GM19025 (cell line): ENCODE measurements at regions not wholly inside any gene's neighbourhood (a gene's known extent, or its start where the extent isn't known, plus 50 kb on each side); places are given as distances from the start of the nearest gene placed in this dataset.

Experiments used
- ATAC-seq: cut with Tn5 transposase; IDR thresholded peaks from one replicate; pipeline ENCODE4 v1.9.1; 2021; ENCODE audit warnings: mild to moderate bottlenecking, low read depth, moderate library complexity; ENCODE audit not compliant: unreplicated experiment

GRCh38 chr3:459311-459670 lies 262.7 kb downstream of the CHL1 start:
- ATAC-seq: no peak

- no peak for ATAC-seq
Observed at GRCh38 chr3:461006-461405, 264.4 kb downstream of the CHL1 start.

- ATAC-seq: no peak
Observed at GRCh38 chr3:462851-463250, 266.3 kb downstream of the CHL1 start.

GRCh38 chr3:463252-464192 lies 267.0 kb downstream of the CHL1 start:
- ATAC-seq: peak; percentile 98

GRCh38 chr3:464255-464654 lies 267.7 kb downstream of the CHL1 start:
- peak; percentile 32 for ATAC-seq

- no peak for ATAC-seq
Observed at GRCh38 chr3:468172-468571, 271.6 kb downstream of the CHL1 start.

GRCh38 chr3:473033-473800 lies 276.7 kb downstream of the CHL1 start:
- no peak for ATAC-seq

- ATAC-seq: no peak
Observed at GRCh38 chr3:474828-475227, 278.3 kb downstream of the CHL1 start.

- no peak for ATAC-seq
Observed at GRCh38 chr3:480070-480469, 283.5 kb downstream of the CHL1 start.

- ATAC-seq: no peak
Observed at GRCh38 chr3:481111-481510, 284.5 kb downstream of the CHL1 start.

GRCh38 chr3:481680-482079 lies 285.1 kb downstream of the CHL1 start:
- no peak for ATAC-seq

GRCh38 chr3:482479-482878 lies 285.9 kb downstream of the CHL1 start:
- ATAC-seq: no peak

- no peak for ATAC-seq
Observed at GRCh38 chr3:484341-484740, 287.8 kb downstream of the CHL1 start.

GRCh38 chr3:487614-488013 lies 291.1 kb downstream of the CHL1 start:
- ATAC-seq: no peak

- no peak for ATAC-seq
Observed at GRCh38 chr3:492586-493316, 296.2 kb downstream of the CHL1 start.

- ATAC-seq: no peak
Observed at GRCh38 chr3:494190-494589, 297.6 kb downstream of the CHL1 start.

- no peak for ATAC-seq
Observed at GRCh38 chr3:498487-498886, 301.9 kb downstream of the CHL1 start.

- ATAC-seq: no peak
Observed at GRCh38 chr3:499001-499761, 302.6 kb downstream of the CHL1 start.

GRCh38 chr3:502486-502885 lies 305.9 kb downstream of the CHL1 start:
- no peak for ATAC-seq

GRCh38 chr3:513301-513700 lies 316.7 kb downstream of the CHL1 start:
- ATAC-seq: no peak
